ENCODE measurements at regions not wholly inside any gene's neighbourhood (a gene's known extent, or its start where the extent isn't known, plus 50 kb on each side); places are given as distances from the start of the nearest gene placed in this dataset.
"Not testable (repeated sequence)": the region's sequence is repeated elsewhere in the genome, so short reads cannot be mapped to it uniquely, and the experiment has no call there.

GRCh38 chr2:110031722-110032327 lies 83.8 kb downstream of the MALL start:
- not testable (repeated sequence) for H3K4me1 ChIP-seq (replicated peaks); H3K4me3 ChIP-seq; H3K36me3 ChIP-seq; H3K9me3 ChIP-seq (replicated peaks); H3K27me3 ChIP-seq (replicated peaks); DNase-seq (ENCODE audit: low read depth in 1 of 2, low spot score in 2 of 2); H3K27ac ChIP-seq
